ENCODE measurements at regions not wholly inside any gene's neighbourhood (a gene's known extent, or its start where the extent isn't known, plus 50 kb on each side); places are given as distances from the start of the nearest gene placed in this dataset.

DNA sequence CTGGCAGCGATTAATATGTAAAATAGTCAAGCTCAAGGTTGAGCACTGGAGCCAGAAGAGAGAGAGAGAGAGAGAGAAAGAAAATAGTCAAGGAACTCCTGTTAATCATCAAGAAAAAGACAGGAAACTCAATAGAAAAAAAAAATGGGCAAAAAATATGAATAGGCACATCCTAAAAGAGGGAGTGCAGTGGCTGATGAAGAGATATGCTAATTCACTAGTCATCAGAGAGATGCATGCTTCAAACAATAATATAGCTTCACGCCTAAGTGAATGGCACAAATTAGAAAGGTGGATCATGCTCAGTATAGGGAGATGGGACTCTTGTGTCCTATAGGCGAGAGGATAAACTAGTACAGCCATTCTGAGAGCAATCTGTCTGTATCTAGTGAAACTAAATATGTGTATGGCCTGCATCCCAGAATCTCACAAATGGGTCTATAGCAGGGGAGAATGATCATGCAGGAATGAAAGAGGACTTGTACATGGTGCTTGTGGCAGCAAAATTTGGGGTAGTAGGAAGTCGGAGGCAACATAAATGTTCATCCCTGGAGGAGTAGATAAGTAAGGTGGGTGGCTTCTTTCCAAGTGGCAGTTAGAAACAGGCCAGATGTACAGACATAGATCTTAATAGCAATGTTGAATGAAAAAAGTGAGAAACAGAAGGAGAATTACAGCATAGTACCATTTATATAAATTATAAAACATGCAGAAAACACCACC lies 176.8 kb downstream of the VEGFA start:
- no peak for DNase-seq

DNA sequence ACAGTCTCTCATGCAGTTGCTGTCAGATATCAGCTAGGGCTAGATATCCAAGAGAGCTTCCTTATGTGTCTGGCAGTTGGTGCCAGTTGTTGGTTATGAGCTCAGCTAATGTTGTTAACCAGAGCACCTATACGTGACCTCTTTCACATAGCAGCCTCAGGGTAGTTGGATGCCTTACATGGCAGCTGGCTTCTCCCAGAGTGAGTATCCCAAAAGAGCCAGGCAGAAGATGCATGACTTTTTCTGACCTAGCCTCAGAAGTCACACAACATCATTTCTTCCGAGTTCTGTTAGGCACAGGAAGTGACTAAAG lies 175.7 kb downstream of the VEGFA start:
- DNase-seq: no peak

- no peak for DNase-seq
Observed at GRCh38 chr6:43944908-43945767, 175.1 kb downstream of the VEGFA start.

DNA sequence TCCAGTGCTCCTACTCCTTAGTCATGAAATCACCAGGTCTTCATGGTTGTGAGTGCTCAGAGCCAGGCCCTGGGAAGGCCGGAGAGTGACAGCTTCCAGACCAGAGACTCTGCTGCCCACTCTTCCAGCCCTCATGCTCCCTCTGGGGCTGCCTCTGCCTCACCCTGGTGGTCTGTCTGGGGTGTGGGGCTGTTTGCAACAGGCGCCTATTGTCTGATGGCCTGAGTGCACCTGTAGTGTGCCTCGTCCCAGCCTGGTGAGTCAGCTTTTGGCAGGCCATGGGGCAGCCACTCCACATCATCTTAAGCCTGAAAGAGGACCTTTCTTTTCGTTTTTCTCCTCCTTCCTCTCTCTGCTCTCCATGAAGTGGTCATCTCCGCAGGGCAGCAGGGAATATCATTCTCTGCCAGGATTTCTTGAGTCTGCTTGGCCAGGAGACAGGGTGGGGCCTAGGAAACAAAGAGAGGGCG lies 173.8 kb downstream of the VEGFA start:
- no peak for DNase-seq

DNA sequence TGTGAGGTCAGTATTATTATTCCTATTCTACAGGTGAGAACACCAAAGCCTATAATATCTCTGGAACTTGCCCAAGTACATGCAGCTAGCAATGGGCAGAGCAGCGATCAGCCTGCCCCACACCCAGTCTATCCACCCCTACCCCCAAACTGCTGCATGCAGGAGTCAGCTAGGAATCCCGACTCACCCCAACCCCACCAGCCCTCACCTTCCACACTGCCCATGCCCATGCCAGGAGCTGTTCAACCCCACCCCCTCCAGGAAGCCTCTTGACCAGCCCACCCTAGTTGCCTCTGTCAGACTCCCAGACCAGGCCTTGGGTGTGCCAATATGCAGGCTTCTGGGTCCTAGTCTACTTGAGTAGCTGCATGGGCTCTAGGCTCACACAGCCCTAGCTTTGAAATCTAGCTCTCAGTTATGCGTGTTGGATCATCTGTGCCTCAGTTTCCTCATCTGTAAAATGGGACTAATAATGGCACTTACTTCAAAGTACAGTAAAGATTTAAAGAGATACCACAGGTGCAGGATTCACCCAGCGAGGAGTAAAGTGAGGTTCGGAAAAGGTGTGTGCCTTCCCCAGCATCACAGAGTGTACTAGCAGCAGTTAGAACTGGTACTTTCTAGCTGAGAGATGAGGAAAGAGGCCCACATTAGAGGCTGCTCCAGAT lies 173.2 kb downstream of the VEGFA start:
- DNase-seq: no peak

DNA sequence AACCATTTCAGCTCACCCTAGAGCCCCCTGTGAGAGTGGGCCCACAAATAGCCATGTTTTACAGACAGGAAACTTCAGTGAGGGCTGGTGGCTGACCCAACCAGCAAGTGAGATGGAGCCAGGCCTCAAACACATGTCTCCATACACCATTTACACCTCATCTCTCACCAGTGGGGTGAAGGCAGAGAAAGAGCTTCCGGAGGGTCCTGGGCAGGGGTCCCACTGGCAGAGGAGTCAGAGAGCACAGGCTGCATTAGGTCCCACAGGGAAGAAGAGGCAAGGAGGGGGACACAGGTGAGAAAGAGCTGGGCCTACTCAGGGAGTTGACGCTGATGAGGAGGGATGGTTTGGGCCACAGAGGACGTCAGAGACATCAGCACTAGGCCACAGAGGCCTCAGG lies 172.6 kb downstream of the VEGFA start:
- DNase-seq: no peak

- DNase-seq: no peak
Observed at GRCh38 chr6:43942011-43942442, 172.0 kb downstream of the VEGFA start.

- DNase-seq: no peak
Observed at GRCh38 chr6:43941174-43941573, 171.2 kb downstream of the VEGFA start.

DNA sequence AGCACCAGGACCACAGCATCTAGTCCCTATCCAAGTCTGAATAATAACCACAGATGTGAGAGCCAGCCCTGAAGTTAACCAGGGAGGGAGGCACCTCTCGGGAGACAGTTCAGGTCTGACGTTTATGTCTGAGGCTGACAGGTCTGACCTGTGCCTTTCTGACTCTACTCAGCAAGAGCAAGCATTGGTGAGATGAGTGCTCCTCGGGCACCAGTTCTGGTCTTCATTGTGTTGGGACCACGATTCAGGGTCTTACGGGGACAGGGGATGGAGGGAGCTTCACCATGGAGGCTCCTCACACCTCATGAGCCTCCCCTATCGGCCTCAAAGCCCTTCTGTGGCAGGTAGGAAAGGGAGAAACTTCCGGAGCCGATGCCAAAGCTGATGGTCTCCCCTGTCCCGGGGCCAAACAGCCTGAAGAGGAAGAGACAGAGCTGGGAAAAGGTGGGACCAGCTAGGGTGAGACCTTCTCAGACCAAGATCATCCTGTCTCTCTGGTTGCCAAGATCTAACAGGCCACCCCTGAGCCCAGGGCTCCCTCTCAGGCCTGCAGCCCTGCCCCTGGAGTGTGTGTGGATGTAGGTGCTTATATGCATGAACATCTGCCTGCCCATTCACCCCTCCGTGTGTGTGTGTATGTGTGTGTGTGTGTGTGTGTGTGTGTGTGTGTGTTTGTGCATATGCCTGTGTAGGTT lies 170.5 kb downstream of the VEGFA start:
- no peak for DNase-seq

DNA sequence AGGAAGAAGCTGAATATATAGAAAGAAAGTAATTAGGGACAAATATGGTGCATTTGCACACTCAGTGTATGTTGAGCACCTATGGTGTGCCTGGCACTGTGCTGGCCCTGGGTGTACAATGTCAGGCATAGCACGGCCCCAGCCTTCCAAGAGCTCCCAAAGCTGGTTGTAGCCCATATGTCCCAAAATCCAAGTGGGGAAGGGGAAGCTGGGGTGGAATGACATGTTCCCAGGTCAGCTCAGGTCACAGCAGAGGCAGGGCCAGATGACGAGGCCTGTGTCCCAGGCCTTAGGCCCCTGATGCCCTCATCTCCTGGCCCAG lies 170.0 kb downstream of the VEGFA start:
- no peak for DNase-seq

DNA sequence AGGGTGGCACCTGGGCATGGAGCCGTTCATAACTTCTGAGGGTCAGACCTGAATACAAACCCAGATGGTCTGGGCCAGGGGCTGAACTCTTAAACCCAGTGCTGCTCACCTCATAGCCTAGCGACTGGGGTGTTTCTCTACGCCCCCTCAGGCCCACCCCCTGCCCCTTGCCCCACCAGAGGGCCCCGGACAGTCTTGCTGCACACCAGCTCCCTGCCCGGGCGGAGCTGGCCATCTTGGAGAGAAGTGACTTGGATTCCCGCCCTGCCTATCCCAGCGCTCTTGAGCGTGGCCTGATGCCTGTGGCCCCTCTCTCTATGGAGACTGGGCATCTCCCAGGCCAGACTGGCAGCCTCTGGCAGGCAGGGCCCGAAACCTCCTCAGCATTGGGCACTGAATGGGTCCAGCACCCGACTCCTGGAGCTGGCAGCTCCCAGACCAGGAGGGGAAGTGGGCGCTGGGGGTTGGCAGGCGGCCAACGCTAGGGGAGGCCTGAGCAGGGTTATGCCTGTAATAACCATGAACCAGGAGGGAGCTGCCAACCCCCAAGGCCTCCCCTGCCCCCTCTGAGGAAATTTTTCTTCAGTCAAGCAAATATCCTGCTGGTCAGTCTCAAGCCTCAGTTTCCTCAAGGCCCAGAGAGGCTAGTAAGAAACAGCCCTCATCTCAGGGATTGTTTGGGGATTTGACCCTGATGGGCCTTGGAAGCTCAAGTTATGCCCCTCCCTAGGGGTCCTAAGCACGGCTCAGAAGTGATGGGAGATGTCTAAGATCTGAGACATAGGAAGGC lies 169.5 kb downstream of the VEGFA start:
- no peak for DNase-seq

DNA sequence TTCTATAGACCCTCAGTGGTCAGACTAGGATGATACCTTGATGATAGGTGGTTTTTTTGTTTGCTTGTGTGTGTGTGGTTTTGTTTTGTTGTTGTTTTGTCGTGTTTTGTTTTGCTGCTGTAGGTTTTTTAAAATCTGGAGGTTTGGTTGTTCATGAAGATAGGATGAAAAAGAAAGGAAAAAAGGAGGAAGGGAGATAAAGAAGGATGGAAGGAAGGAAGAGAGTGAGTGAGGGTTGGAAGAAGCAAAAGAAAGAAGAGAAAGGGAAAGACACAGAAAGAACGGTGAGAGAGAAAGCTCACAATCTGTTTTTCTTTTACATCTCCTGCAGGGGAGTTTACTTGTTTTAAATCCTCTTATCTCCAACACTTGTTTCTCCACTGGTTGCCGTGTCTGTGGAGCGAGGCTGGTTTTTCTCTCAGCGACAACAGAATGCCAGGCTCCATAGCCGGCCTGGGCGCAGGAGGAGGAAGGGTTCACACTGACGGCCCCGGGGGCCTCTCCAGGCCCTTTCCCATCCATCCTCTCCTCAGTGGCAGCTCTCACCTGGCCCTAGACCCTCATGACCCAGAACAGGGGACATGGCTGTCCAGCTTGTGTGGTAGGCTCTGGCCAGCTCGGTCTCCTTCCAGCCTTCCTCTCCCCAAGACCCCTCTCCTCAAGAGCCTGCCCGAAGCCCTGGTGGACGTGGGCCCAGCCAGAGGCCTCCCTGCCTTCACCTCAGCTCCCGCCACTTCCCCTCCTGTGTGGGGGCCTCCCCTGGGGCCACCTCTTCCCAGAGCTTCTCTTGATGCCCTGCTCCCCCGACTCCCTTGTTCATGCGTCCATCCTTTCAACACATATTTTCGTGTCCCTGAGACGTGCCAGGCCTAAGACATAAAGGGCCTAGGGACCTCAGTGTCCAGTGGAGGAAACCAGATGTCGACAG lies 168.4 kb downstream of the VEGFA start:
- no peak for DNase-seq

GRCh38 chr6:43937236-43938177 lies 167.5 kb downstream of the VEGFA start:
- DNase-seq: no peak

- no peak for DNase-seq
Observed at GRCh38 chr6:43936476-43936875, 166.5 kb downstream of the VEGFA start.

DNA sequence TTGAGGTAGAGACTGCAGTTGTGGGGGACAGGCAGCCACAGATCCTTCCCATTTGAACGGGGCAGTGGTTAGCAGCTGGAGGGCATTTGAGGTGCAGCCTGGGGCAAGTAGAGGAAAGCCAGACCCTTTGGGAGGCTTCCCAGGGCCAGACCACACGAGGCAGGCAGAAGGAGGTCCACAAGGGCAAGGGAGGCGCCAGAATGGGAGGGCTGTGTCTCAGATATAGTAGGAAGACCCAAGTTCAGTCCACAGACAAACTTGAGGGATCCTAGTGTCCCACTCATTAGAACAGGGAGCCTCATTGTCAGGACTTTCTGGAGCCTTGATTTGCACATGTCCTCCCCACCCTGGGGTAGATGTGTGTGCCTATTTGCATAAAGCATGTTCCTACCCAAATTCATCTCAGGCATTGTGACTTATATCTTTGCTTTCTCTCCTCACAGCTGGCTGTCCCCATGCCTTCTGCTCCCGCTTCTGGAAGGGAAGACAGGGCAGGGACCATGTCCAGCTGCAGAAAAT lies 166.0 kb downstream of the VEGFA start:
- DNase-seq: no peak

DNA sequence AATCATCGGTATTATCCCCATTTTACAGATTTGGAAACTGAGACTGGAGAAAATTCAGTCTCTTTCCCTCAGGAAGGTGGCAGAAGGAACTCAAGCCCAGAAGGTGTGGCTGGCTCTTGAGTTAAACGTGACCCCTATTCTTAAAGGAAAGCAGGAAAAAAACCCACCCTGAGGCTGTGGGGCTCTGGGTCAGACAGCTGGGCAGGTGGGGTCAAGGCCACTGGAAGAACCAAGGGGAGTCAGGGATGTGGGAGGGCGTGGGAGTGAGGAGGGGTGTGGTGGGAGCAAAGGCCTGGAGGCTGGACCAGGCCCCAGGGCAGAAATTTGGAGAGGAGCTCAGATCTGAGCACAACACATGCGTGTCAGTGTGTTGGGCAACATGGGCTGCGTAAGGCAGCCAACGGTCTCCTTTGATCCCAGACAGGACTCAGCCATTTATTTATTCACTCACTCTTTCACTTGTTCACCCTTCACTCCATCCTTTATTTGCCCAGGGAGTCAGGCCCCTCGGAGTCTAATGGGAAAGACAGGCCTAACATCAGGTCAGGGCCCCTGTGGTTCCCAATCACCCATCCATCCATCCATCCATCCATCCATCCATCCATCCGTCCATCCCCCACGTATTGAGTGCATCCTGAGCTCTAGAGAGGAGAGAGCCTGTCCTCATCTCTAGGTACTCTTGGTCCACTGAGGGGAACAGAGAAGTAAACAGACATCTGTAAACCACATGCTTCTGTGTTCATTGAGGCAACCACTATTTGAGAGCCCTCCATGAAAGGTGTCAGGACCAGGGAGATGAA lies 165.0 kb downstream of the VEGFA start:
- no peak for DNase-seq

DNA sequence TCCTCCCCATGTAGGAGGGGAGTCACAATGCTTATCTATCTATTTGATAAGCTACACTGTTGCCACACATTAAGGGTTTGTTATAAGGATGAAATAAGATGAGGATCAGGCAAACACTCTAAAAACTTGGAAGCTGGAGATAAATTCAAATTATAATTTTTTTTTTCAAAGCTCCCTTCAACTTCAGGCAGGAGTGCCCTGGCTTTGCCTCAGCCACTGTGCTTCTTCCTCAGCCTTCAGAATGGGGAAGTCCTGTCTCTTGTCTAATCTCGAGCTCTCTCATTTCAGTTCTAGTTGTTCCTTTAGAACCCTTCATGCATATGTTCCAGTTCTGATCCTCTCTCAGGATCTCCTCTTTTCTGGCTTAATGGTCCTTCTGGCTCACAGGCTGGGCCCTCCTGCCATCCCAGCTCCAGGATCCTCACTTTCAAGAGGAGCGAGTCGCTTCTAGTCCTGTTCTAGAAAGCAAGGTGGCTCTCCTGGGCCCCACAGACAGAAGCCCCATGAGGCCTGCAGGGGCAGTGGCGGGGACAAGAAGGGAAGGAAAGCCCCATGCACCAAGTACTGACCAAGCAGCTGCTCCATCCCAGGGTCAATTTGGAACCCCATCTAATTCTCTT lies 164.3 kb downstream of the VEGFA start:
- no peak for DNase-seq

DNA sequence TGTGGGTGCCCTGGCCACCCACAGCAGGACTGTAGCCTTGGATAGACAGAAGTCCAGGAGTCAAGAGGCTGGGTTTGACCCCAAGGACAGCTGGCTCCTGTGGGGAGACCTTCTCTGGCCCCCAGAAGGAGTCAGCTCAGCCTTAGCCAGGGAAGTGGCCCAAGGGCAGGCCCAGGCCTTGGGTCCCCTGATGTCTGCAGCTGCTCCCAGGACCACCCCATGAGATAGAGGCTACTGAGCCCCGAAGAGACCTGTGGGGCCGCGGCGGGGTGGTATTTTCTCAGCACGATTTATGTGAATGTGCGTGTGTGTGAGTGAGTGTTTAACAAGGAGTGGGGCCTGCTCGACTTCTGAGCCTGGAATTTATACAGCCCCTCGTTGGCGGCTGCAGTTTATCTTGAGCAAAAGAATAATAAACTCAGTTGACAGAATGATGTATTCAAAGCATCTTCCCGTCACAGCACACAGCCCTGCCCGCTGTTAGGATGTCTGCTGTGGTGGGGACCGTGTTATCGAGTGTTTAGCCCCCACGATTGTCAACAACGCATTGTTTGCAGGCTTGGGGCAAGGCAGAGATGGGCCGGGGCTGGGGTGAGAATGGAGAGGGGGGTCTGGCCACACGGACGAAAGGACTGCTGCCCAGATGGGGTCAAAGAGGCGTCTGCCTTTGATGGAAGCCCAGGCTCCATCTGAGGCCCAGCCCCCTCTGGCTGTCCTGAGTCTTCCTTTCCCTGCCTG lies 163.3 kb downstream of the VEGFA start:
- no peak for DNase-seq
